Activated gamma-delta T cell treated with Interleukin-2 at 50 U/mL for 16 hours (primary cell): ENCODE measurements at regions not wholly inside any gene's neighbourhood (a gene's known extent, or its start where the extent isn't known, plus 50 kb on each side); places are given as distances from the start of the nearest gene placed in this dataset.
"Not testable (repeated sequence)": the region's sequence is repeated elsewhere in the genome, so short reads cannot be mapped to it uniquely, and the experiment has no call there.

Experiments
- DNase-seq: peaks from one replicate; pipeline ENCODE4 v3.0.0-alpha.2; 2020

DNA sequence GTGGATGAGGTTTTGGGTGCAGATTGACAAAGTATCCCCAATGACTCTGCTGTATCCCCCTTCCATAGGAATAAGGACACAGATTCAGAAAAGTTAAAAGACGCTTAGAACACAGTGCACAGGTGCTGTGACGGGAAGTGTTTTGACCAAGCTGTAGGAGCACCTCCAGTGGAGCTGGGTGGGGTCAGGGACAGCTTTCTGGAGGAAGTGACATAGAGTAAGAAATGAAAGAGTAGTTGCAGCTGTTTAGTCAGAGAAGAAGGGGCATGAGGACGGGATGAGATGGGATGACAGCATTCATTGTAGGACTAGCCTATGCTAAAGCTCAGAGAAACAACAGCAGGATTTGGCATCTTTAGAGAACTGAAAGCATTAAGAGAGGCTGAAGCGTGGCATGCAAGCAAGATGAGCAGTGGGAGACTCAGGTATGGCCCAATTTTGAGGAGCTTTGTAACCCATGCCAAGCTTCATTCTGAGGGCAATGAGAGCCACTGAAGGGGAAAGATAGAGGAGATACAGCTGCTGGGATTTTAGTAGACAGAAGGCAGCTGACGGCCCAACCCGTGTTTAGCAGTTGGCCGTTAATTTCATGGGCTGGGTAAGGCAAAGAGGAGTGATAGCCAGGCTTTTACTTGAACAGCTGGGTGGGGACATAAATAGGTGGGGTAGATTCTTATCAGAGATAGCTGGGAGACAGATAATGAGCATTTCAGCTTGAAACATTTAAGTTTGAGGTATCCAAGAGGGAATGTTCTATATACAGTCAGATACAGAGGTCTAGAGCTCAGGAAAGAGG lies 131.8 kb upstream of the KRAS start:
- no peak for DNase-seq

DNA sequence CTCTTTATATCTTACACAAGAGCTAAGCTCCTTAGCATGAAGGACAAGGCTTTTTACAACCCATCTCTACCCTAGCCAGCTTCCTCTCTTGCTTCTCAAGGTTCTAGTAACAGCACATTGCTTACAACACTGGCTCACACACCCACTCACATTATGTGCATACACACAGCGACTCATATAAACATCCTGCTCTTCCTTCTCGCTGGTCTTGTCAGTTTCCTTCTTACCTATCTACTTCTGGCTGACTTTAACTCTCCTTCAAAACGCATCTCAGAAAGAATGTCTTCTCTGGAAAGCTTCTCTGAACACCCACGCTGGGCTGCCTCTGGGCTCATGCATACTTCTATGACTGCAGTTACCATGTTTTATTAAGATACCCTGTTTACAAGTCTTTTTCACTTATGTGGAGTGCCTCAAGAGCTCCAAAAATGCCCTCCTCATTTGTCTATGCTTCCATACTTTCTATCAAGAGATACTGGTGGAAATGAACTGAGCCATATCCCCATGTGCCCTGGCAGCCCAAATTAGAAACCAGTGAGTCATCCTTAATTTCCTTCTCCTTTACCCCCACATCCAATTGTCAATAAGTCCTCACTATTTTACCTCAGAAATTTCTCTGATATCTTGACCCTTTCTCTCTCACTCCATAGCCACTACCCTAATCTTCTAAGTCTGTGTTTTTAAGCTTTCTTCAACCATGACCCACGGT lies 126.9 kb upstream of the KRAS start:
- no peak for DNase-seq

DNA sequence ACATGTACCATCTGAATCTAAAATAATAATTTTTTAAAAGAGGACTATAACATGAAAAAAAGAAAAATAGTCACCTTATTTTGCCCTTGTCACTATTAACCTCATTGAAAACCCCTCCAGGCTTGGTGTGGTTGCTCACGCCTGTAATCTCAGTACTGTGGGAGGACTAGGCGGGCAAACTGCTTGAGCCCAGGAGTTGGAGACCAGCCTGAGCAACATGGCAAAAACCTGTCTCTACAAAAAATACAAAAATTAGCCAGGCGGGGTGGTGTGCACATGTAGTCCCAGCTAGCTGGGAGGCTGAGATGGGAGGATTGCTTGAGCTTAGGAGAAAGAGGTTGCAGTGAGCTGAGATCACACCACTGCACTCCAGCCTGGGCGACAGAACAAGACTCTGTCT lies 126.3 kb upstream of the KRAS start:
- DNase-seq: no peak

DNA sequence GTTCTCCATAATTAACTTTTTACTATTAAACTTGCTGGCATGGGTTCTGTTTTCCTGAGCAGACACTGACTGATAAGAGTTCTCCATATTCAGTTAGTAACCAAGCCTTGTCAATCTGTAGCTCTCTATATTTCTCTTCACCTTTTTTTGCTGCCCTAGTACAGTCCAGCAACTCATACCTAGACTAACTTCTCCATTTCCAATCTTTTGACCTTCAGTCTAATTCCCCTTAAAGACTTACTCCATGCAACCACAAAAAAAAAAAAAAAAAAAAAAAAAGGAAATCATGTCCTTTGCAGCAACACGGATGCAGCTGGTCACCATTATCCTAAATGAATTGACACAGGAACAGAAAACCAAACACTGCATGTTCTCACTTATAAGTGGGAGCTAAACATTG lies 125.7 kb upstream of the KRAS start:
- no peak for DNase-seq

DNA sequence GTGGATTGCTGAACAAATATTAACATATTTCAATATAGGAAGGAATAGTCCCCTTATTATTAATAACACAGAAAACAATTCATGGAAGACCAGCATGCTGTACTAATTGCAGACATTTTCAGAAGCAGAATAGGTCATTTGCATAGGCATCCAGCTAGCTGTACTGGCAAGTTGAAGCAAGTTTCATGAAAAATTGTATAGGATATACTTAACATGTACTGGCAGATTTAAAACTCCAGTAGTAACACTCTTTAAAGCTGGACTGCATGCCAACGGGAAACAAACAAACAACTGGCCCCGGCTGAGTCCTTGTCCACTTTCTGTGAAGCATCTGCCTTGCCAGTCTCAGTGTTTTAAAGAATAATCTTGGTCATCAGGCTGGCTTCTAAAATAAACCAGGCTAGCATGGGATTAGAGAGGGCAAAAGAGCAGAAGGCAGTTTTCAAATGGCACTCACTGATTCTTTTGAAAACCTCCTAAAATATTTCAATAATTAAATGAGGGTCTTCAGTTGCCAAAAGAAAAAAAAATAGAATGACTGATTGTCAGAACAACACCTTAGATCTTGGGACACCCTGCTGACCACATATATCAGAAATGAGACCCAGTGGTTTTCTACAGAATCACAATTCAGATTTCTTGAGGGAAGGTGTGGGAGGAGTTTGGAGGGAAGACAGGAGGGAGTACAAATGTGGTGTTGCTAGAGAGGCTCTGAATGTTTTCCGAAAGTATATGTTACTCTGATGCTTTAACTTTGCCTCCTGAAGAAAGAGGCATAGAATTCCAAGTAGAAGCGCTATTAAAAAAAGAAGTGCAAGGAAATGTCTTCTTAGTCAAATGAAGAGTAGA lies 122.5 kb upstream of the KRAS start:
- no peak for DNase-seq

DNA sequence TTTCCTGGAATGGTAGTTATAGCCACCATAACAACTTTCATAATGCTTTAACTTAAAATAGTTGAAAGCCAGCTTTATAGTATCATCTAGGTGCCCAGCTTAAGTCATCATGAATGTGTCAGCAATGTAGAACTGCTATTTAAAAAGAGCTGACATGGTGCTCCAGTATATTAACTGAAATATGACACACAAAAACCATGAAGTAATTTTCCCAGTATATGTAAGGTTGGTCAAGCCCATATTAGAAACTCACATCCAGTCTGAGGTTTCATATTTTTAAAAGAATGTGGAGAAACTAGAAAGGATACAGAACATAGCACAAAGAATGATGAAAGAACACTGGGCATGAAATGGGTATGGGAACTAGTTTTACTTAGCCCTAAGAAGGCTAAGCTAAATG lies 121.3 kb upstream of the KRAS start:
- DNase-seq: no peak

DNA sequence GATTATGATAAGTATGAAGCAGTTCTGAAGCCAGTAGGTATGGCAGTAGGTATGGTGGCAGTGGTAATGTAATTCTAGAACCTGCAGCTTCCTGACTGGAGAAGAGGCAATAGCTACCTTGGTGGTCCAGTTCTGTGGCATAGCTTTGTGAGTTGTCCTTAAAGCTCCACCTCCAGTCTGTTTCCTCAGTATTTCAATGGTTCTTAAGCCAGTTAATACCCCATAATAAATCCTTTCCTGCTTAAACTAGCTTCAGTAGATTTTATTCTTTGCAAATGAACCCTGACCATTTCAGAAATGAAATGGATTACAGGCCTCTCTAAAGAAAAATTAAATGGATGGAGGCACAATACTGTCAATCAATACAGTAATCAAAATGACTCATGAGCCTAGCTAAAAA lies 117.8 kb upstream of the KRAS start:
- DNase-seq: no peak

DNA sequence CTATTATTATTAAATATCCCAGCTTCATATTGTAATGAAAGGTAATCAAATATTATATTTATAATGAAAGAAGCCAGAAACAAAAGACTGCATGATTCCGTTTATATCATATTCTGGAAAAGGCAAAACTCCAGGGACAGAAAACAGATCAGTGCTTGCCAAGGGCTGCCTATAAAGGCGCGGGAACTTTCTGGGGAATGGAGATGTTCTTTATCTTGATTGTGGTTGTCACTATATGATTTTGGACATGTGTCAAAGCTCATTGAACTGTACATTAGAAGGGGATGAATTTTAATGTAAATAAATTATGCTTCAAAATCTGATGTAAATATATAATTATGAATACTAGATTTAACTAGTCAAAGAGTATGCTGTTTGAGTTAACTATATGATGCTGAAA lies 115.4 kb upstream of the KRAS start:
- DNase-seq: no peak

DNA sequence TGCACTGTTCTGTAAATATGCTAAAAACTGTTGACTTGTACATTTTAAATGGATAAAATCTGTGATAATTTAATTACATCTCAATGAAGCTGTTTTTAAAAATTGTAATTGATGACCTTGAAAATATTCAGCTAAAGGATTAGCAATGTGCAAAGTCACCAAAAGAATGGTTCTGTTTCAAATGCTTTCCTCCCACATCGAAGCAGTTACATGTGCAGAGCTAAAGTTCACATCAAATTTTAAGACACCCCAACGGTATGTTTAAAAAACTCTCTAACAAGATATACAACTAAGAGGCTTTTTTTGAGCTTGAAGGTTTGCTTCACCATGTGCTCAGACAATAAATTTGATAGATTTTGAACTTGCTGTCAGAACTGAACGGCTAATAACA lies 114.6 kb upstream of the KRAS start:
- DNase-seq: no peak

DNA sequence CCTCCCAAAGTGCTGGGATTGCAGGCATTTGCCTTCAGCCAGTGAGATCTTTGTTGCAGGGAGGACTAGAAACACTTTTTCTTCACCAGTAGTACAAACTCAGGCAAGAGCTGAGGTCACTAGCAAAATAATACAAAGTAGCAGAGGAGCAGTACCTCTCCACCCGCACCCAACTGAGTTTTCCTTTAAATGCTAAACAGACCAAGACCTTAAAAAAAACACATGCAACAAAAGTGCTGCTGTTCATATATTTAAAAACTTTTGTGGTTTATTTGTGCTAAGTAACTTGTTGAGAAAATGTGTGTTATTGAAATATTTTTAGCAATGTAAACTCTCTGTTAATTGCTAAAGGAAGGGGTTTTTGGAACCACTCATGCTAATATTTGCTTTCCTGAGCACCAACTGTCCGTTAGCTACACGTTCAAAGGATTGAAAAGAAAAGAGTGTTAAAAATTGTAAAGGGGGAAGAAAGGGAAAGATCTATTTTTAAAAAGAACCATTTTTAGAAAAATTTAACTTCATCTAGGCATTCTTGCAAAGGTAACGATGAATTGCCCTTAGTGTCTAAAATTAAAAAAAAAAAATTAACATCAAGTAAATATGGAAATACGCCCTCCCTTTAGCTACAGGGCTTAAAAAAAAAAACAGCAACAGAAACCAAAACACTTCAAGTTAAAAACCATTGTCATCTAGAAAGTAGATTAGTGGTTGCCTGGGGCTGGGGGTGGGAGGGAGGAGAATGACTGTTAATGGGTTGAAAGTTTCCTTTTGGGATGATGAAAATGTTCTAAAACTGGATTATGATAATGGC lies 114.0 kb upstream of the KRAS start:
- no peak for DNase-seq

DNA sequence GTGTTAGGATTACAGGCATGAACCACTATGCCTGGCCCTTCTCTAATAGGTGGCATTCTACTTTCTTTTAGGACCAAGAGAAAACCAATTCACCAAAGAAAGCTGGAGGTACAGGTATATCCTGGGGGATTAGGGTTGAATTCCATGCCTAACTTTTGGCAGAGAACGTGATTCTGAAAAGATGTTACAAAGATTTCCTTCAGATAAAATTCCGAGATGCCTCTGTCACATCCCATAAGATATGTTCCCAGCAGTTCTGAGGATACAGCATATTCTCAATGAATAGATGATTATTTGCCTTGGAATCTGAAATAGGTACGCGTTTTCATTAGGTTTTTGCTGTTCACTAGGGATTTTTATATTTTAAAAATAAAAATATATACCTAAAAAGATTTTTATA lies 111.9 kb upstream of the KRAS start:
- no peak for DNase-seq

DNA sequence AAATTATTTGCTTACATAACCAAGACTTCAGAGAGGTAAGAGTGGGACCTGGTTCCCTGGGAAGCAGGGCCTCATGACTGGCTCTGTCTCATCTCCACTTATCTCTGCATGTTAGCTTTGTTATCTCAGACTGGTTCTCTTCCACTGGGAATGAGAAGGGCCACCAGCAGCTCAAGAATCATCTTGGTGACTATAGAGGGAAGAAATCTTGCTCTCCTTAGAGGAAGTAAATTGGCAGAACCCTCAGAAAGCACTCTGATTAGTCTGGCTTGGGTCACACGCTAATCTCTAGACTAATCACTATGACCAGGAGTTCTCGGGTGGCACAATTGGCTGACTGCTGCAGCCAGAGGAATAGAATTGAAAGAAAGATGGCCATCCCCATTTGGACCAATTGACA lies 110.8 kb upstream of the KRAS start:
- DNase-seq: no peak

DNA sequence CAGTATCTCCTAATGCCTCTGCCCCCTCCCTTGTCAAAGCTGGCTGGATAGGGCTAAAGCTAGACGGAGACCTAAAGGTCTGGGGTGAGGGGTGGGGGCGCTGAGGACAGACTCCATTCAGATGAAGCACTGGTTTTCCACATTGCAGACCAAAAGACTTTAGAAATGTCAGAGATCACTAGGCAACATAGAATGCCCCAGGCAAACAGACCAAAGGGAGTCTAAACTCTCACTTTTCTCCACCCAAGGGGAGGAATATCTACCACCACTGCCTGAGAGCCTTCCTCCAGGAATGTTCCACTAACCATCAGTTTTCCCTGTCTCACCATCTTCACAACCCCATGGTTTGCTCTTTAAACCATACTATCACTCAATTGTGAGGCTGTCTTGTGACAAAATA lies 106.9 kb upstream of the KRAS start:
- no peak for DNase-seq

DNA sequence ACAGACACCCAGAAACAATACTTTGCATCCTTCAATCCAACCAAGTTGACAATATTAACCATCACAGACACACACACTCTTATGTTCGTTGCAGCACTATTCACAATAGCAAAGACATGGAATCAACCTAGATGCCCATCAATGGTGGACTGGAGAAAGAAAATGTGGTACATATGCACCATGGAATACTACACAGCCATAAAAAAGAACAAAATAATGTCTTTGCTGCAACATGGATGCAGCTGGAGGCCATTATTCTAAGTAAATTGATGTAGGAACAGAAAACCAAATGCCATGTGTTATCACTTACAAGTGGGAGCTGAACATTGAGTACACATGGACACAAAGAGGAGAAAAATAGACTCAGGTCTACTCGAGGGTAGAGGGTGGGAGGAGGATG lies 102.2 kb upstream of the KRAS start:
- DNase-seq: not testable (repeated sequence)

DNA sequence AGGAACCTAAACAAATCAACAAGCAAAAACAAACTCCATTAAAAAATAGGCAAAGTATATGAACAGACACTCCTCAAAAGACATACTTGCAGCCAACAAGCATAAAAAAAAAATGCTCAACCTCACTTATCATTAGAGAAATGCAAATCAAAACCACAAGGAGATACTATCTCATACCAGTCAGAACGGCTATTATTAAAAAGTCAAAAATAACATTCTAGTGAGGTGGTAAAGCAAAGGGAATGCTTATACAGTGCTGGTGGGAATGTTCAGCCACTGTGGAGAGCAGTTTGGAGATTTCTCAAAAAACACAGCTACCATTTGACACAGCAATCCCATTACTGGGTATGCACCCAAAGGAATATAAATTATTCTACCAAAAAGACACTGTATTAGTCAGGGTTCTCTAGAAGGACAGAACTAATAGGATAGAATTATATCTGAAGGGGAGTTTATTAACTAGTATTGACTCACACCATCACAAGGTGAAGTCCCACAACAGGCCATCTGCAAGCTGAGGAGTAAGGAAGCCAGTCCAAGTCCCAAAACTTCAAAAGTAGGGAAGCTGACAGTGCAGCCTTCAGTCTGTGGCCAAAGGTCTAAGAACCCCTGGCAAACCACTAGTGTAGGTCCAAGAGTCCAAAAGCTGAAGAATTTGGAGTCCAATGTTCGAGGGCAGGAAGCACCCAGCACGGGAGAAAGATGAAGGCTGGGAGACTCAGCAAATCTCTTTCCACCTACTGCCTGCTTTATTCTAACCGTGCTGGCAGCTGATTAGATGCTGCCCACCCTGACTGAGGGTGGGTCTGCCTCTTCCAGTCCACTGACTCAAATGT lies 101.6 kb upstream of the KRAS start:
- no peak for DNase-seq

DNA sequence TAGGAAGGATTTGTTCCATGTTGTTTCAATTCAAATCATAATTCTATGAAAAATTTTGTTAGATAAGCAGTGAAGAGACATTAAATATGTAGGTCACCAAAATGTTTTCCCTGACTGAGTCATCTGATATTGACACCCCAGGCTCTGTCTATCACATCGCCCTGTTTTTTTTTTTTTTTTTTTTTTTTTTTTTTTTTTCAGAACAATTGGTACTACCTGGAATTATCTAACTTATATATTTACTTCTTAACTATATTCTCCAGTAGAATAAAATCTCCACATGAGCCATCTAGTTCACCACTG lies 97.8 kb upstream of the KRAS start:
- no peak for DNase-seq

DNA sequence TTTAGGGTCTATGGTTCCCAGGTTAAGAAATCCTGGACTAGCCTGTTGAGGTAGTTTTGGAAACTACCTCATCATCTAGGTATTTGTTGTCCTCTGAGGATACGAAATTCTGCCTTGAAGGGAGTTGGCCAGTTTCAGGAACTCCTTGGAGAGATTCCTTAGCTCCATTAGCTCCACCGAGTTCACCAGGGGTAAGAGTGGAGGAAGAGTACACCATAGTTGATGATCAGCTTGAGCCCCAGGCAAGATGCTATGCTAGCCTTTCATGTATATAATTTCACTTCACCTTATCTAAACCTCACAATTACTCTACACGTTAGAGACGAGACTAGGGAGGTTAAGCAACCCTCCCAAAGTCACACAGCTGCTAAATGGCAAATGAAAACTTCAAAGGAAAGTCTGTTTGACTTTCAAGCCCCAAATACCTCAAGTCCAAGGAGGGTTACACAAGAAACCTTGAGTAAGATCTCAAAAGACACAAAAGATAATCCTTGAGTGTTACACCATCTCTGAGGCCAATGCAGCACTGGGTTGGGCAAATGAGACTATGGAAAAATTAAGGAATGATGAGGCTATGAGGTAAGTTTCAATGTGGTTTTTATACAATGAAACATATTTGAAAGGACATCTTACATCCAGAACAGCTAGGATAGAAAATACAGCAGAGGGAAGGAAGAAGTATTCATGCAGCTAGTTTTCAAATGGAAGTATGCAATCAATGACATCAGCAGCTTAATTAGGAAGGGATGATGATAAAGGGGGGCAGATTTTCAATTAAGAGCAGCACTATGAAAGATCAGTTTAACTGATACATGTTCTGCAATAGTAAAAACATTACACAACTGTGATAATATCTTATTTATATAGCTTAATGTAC lies 97.2 kb upstream of the KRAS start:
- no peak for DNase-seq

DNA sequence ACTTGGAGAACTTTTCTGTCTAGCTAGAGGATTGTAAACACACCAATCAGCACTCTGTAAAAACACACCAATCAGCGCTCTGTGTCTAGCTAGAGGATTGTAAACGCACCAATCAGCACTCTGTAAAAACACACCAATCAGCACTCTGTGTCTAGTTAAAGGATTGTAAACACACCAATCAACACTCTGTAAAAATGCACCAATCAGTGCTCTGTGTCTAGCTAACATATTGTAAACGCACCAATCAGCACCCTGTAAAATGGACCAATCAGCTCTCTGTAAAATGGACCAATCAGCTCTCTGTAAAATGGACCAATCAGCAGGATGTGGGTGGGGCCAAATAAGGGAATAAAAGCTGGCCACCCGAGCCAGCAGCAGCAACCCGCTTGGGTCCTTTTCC lies 91.1 kb upstream of the KRAS start:
- DNase-seq: not testable (repeated sequence)

DNA sequence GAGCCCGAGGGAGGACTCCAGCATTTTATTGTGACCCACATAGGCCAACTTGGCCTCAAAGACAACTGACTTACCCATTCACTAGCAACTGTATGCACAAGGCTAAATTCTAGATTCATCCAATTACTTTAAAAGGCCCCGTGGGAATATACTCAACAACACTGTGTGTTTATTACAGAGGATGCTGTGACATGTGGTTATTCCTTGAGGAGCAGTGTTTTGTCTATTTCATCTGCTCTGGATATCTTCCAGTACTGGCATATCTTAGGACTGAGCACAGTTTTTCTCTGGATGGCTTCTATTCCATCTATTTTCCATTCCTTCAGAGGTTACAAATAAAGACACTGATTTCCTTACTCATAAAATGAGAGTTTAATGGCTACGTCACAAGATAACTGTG lies 87.2 kb upstream of the KRAS start:
- no peak for DNase-seq

DNA sequence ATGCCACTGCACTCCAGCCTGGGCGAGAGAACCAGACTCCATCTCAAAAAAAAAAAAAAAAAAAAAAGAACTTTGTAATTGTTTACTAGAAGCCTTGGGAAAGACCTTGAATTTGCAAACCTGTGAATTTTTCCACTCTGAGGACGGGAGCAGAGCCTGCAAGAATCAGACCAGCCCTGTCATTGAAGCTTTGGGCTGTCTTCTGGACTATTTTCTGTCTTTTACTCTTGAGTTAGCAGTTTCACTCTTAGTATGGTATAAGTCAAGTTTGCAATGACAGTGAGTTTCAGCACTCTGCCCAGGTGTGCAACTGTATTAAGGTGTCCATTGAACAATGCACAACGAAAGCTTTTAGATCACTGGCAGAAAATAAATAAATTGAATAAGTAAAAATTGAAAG lies 81.4 kb upstream of the KRAS start:
- DNase-seq: no peak

DNA sequence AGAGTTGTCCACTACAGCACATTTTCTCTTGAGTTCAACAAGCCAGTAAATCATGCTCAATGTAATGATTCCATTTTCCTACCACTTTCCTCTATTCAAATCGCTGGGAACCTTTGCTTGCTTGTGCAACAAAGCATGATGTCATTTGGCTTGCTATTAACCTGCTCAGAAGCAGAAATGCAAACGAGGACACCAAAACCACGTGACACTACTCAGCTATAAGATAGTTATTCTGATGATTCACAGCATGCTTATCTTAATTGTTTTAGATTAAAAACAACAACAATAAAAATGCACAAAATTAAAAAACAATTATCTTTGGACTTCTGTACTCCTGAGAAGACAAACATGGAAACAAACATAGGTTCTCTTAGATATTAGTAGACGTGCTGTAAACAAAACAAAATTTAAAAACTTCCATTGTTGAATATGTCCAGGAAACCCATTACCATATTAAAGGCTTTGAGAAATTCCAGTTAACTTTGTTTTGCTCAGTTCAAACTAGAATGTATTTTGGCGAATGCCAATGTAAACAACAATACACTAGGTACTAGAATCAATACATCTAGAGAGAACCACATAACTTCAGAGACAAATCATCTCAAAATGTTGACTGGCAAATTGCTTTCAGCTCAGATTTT lies 77.5 kb upstream of the KRAS start:
- DNase-seq: no peak
